Colonic mucosa (tissue), 4 donors: ENCODE measurements at regions not wholly inside any gene's neighbourhood (a gene's known extent, or its start where the extent isn't known, plus 50 kb on each side); places are given as distances from the start of the nearest gene placed in this dataset.

ENCODE experiments used
- DNase-seq: peaks from one replicate; pipeline ENCODE4 v3.0.0-alpha.2; 2020
- H3K27ac ChIP-seq: fragments of 200-600 bp; one replicate; pipeline ENCODE4 v1.8.0; 2021
- H3K27me3 ChIP-seq: fragments of 200-600 bp; one replicate; pipeline ENCODE4 v1.8.0; 2021
- H3K36me3 ChIP-seq: fragments of 200-600 bp; one replicate; pipeline ENCODE4 v1.8.0; 2021
- H3K4me1 ChIP-seq: fragments of 200-600 bp; one replicate; pipeline ENCODE4 v1.8.0; 2021; ENCODE audit warnings: mild to moderate bottlenecking
- H3K4me3 ChIP-seq: fragments of 200-600 bp; one replicate; pipeline ENCODE4 v1.8.0; 2021
- H3K9ac ChIP-seq, 2 donors: one replicate each; pipeline ENCODE4 v1.7.0; 2013; ENCODE audit warnings: control low read depth in 2 of 2, low read depth in 2 of 2, low read length in 2 of 2
- H3K9me3 ChIP-seq: fragments of 200-600 bp; one replicate; pipeline ENCODE4 v1.8.0; 2021
- intact Hi-C: fragments of 100-400 bp; cut with DNase I; formaldehyde crosslinking; loops from one replicate; pipeline ENCODE4 v1.14.1; 2022
- TF ChIP-seq, protein P1 (sequence below): fragments of 200-600 bp; IDR thresholded peaks from one replicate; pipeline ENCODE4 v1.8.0; 2022; ENCODE audit warnings: antibody characterized with exemption, mild to moderate bottlenecking
- donor health status: healthy.
- donor health status: DM: no; HTN: no; CAD: no.
- donor health status: DM: no; HTN: no; CAD: no.

DNA sequence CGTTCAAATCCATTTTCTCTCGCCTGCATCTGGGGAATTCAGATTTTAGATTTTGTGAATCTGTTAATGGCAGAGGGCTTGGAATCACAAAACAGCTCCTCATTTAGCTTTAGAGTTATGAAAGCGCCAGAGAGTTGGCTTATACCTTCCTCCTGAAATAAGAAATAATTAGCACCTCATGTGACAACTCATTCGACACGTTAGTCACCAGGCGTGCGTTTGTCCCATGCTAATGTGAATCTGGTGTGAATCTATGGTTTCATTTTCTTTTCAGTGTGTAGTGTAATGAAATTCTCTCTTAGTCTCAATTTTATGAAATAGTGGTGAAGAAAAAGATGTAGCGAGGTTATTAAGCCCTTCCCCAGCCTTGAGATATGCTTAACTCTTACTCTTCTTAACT lies 89.4 kb downstream of the EDEM1 start:
- no peaks in the 10 kb centered on the region for H3K4me1 ChIP-seq
- H3K27me3 ChIP-seq: no peaks in the 10 kb centered on the region
- no peaks in the 10 kb centered on the region for H3K9me3 ChIP-seq
- H3K36me3 ChIP-seq: no peaks in the 10 kb centered on the region
- no peak for DNase-seq
- no peak overlapping the region for H3K4me3 ChIP-seq
- no peak overlapping the region for H3K9ac ChIP-seq
- intact Hi-C loops: no loop called here
- no peak overlapping the region for H3K27ac ChIP-seq
- TF ChIP-seq, protein P1, sequence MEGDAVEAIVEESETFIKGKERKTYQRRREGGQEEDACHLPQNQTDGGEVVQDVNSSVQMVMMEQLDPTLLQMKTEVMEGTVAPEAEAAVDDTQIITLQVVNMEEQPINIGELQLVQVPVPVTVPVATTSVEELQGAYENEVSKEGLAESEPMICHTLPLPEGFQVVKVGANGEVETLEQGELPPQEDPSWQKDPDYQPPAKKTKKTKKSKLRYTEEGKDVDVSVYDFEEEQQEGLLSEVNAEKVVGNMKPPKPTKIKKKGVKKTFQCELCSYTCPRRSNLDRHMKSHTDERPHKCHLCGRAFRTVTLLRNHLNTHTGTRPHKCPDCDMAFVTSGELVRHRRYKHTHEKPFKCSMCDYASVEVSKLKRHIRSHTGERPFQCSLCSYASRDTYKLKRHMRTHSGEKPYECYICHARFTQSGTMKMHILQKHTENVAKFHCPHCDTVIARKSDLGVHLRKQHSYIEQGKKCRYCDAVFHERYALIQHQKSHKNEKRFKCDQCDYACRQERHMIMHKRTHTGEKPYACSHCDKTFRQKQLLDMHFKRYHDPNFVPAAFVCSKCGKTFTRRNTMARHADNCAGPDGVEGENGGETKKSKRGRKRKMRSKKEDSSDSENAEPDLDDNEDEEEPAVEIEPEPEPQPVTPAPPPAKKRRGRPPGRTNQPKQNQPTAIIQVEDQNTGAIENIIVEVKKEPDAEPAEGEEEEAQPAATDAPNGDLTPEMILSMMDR: no peak

- Histone ChIP-seq H3K36me3 (no peaks in the 10 kb centered on the region), H3K4me3 (no peak overlapping the region), H3K4me1 (no peaks in the 10 kb centered on the region), H3K9ac (no peak overlapping the region), H3K27me3 (no peaks in the 10 kb centered on the region), H3K9me3 (no peaks in the 10 kb centered on the region), H3K27ac (no peak overlapping the region)
- intact Hi-C loops: no loop called here
- TF ChIP-seq, protein P1: no peak
- no peak for DNase-seq
Observed at GRCh38 chr3:5277612-5278236, 90.2 kb downstream of the EDEM1 start.

GRCh38 chr3:5278666-5279065 lies 91.2 kb downstream of the EDEM1 start:
- H3K9ac ChIP-seq: no peak overlapping the region
- no peaks in the 10 kb centered on the region for H3K36me3 ChIP-seq
- H3K4me1 ChIP-seq: no peaks in the 10 kb centered on the region
- no peak for DNase-seq
- H3K27ac ChIP-seq: no peak overlapping the region
- H3K4me3 ChIP-seq: no peak overlapping the region
- H3K9me3 ChIP-seq: no peaks in the 10 kb centered on the region
- intact Hi-C loops: no loop called here
- no peaks in the 10 kb centered on the region for H3K27me3 ChIP-seq
- TF ChIP-seq, protein P1: no peak

DNA sequence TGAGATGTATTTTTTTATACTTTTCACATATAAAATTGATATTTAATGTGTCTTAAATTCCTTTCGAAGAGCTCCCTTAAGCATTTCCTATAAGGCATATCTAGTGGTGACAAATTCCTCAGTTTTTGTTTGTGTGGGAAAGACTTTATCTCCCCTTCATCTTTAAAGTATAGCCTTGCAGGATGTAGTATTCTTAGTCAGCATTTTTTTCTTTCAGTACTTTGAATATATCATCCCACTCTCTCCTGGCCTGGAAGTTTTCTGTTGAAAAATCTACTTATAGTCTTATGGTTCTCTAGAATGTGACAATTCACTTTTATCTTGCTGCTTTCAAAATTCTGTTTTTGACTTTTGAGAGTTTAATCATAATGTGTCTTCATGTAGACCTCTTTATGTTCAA lies 95.2 kb downstream of the EDEM1 start:
- Histone ChIP-seq H3K9ac (no peak overlapping the region), H3K27ac (no peak overlapping the region), H3K4me1 (no peaks in the 10 kb centered on the region), H3K9me3 (no peaks in the 10 kb centered on the region), H3K27me3 (no peaks in the 10 kb centered on the region), H3K4me3 (no peak overlapping the region), H3K36me3 (no peaks in the 10 kb centered on the region)
- TF ChIP-seq, protein P1: no peak
- no peak for DNase-seq
- intact Hi-C loops: no loop called here

DNA sequence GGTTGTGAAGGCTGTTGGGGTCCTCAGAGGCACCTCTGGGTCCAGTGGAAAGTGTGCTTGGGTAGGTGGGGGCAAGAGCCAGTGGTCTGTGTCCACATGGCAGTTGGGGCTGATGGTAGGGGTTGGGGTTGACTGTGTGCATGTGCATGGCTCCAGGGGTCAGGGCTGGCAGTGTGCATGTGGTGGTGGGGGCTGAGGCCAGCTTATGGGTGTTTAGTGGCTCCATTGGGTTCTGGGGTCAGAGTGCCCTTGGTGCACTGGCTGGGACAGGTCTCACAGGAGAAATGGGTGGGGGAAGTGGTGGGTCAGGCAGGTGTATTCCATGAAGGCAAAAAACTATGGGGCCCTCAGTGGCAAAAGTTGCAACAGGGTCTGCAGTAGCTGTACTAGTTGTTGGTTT lies 97.9 kb downstream of the EDEM1 start:
- no peak overlapping the region for H3K4me3 ChIP-seq
- H3K9me3 ChIP-seq: no peaks in the 10 kb centered on the region
- H3K9ac ChIP-seq: no peak overlapping the region
- no peaks in the 10 kb centered on the region for H3K27me3 ChIP-seq
- DNase-seq: no peak
- H3K36me3 ChIP-seq: no peaks in the 10 kb centered on the region
- H3K4me1 ChIP-seq: no peaks in the 10 kb centered on the region
- intact Hi-C loops: no loop called here
- H3K27ac ChIP-seq: no peak overlapping the region
- TF ChIP-seq, protein P1: no peak
